Right lobe of liver (tissue), 6 donors: ENCODE measurements at regions not wholly inside any gene's neighbourhood (a gene's known extent, or its start where the extent isn't known, plus 50 kb on each side); places are given as distances from the start of the nearest gene placed in this dataset.
A peak's percentile ranks its signal among the peaks of the same experiment; 100 is the strongest.

Source experiments
- ATAC-seq, 4 donors: fragments of 200-7000 bp; cut with Tn5 transposase; one replicate each; pipeline ENCODE4 v1.9.1; 2020; ENCODE audit warnings: mild to moderate bottlenecking in 4 of 4, moderate library complexity in 4 of 4
- DNase-seq, 3 donors: peaks; one replicate each; pipeline ENCODE4 v3.0.0-alpha.2; 2020
- H3K27ac ChIP-seq, 3 donors: fragments of 200-600 bp; one replicate each; pipeline ENCODE4 v1.8.0; 2022
- H3K27me3 ChIP-seq, 2 donors: fragments of 200-600 bp; one replicate each; pipeline ENCODE4 v1.8.0; 2022
- H3K36me3 ChIP-seq, 4 donors: fragments of 200-600 bp; sonication (generic) in 1 of 4; one replicate each; pipeline versions ENCODE4 v1.5.1 to v1.8.0; 2017 to 2022; ENCODE audit warnings: control low read depth in 1 of 4
- H3K4me1 ChIP-seq, 4 donors: fragments of 200-600 bp; sonication (generic) in 1 of 4; one replicate each; pipeline versions ENCODE4 v1.5.1 to v1.8.0; 2017 to 2022; ENCODE audit warnings: control low read depth in 1 of 4
- H3K4me3 ChIP-seq, 3 donors: fragments of 200-600 bp; one replicate each; pipeline ENCODE4 v1.8.0; 2022
- H3K9me3 ChIP-seq, 4 donors: fragments of 200-600 bp; sonication (generic) in 1 of 4; one replicate each; pipeline versions ENCODE4 v1.5.1 to v1.8.0; 2017 to 2022; ENCODE audit warnings: control low read depth in 1 of 4
- CTCF ChIP-seq, 4 donors: fragments of 200-600 bp in 3 of 4; fragments of 450-650 bp in 1 of 4; IDR thresholded peaks; one replicate each; pipeline versions ENCODE4 v1.5.1 to v1.8.0; 2016 to 2022; ENCODE audit warnings: antibody characterized with exemption in 4 of 4, mild to moderate bottlenecking in 2 of 4
- POLR2A ChIP-seq: fragments of 450-650 bp; IDR thresholded peaks from one replicate; pipeline ENCODE4 v1.6.1; 2017; ENCODE audit warnings: antibody characterized with exemption, mild to moderate bottlenecking
- WGBS: methylation state at CpG from one replicate; pipeline ENCODE4 v1.1.6; 2018; ENCODE audit warnings: low coverage, low lambda C conversion rate; ENCODE audit not compliant: insufficient coverage; ENCODE audit errors: missing lambda C conversion rate; 5-methylcytosine and 5-hydroxymethylcytosine counted together
- intact Hi-C, 2 donors: fragments of 100-400 bp; cut with DNase I; formaldehyde crosslinking; loops; one replicate each; pipeline versions ENCODE4 v1.11.2 to v1.14.1; 2022
- donor health status: DM: no; HTN: yes; CAD: no.
- donor health status: DM: no; HTN: no; CAD: no.
- donor health status: DM: no; HTN: no; CAD: no.
- donor health status: DM: no; HTN: yes; CAD: no.
- donor health status: DM: no; HTN: yes; CAD: no.

GRCh38 chr4:105059337-105059736 is 87.3 kb upstream of the TET2 start:
- no peak overlapping the region for H3K27ac ChIP-seq
- intact Hi-C loops, result no loop called here

GRCh38 chr4:105060628-105061027 is 86.0 kb upstream of the TET2 start:
- intact Hi-C loops, result no loop called here
- ATAC-seq, result peak; percentile 41 to 56 (median 52)
- WGBS, result 38% methylated on average over 1 of the region's 1 CpG
- Histone ChIP-seq H3K4me3 (no peak overlapping the region), H3K9me3 (no peaks in the 10 kb centered on the region), H3K27ac (peak overlapping the region in 1 of 3 donors; percentile 4), H3K27me3 (no peaks in the 10 kb centered on the region), H3K36me3 (no peaks in the 10 kb centered on the region), H3K4me1 (no peaks in the 10 kb centered on the region)
- DNase-seq, result no peak
- no peak for TF ChIP-seq POLR2A
- TF ChIP-seq CTCF (IDR thresholded peaks at IDR 0.05), result no peak

More at GRCh38 chr4:105059337-105059736, 87.3 kb upstream of the TET2 start:
- Histone ChIP-seq H3K4me1 (no peaks in the 10 kb centered on the region), H3K27me3 (no peaks in the 10 kb centered on the region), H3K4me3 (no peak overlapping the region), H3K9me3 (no peaks in the 10 kb centered on the region), H3K36me3 (no peaks in the 10 kb centered on the region)
- TF ChIP-seq CTCF (IDR thresholded peaks at IDR 0.05) (no peak), POLR2A (no peak)
- ATAC-seq (peak in 3 of 4 donors; percentile 28 to 38 (median 30)), DNase-seq (no peak)

- Histone ChIP-seq H3K27ac (peak overlapping the region in 1 of 3 donors; percentile 4), H3K36me3 (no peaks in the 10 kb centered on the region), H3K27me3 (no peaks in the 10 kb centered on the region), H3K4me3 (no peak overlapping the region), H3K4me1 (no peaks in the 10 kb centered on the region), H3K9me3 (no peaks in the 10 kb centered on the region)
- no peak for DNase-seq
- 18% methylated on average over 5 of the region's 5 CpGs for WGBS
- peak; percentile 58 to 83 (median 77) for ATAC-seq
- intact Hi-C loops, result no loop called here
- no peak for TF ChIP-seq POLR2A
- TF ChIP-seq CTCF (IDR thresholded peaks at IDR 0.05), result no peak
Measured at GRCh38 chr4:105061136-105061696, 85.5 kb upstream of the TET2 start.

- Histone ChIP-seq H3K4me3 (no peak overlapping the region), H3K4me1 (no peaks in the 10 kb centered on the region), H3K27me3 (no peaks in the 10 kb centered on the region), H3K9me3 (no peaks in the 10 kb centered on the region), H3K27ac (no peak overlapping the region), H3K36me3 (no peaks in the 10 kb centered on the region)
- 15% methylated on average over 1 of the region's 1 CpG for WGBS
- intact Hi-C loops, result no loop called here
- ATAC-seq (no peak), DNase-seq (no peak)
- TF ChIP-seq POLR2A, result no peak
Measured at GRCh38 chr4:105061731-105062130, 84.9 kb upstream of the TET2 start.

GRCh38 chr4:105066401-105066800 is 80.3 kb upstream of the TET2 start:
- H3K36me3 ChIP-seq, result no peaks in the 10 kb centered on the region
- H3K9me3 ChIP-seq, result no peaks in the 10 kb centered on the region
- intact Hi-C loops, result no loop called here
- no peak for ATAC-seq
- H3K27me3 ChIP-seq, result no peaks in the 10 kb centered on the region
- H3K27ac ChIP-seq, result no peak overlapping the region
- no peak overlapping the region for H3K4me3 ChIP-seq
- no peak for TF ChIP-seq POLR2A
- no peak for TF ChIP-seq CTCF (IDR thresholded peaks at IDR 0.05)
- no peaks in the 10 kb centered on the region for H3K4me1 ChIP-seq
- no peak for DNase-seq
